OCI-LY7 (cell line): ENCODE measurements at regions not wholly inside any gene's neighbourhood (a gene's known extent, or its start where the extent isn't known, plus 50 kb on each side); places are given as distances from the start of the nearest gene placed in this dataset.

ENCODE experiments used
- CTCF ChIP-seq: fragments of 200-600 bp; sonication (generic); conservative IDR thresholded peaks from 2 replicates; pipeline ENCODE4 v1.5.1; 2014; ENCODE audit warnings: mild to moderate bottlenecking, antibody characterized with exemption, low read length, moderate library complexity, mixed read lengths
- EZH2phosphoT487 ChIP-seq: fragments of 200-600 bp; sonication (generic); IDR thresholded peaks from 2 replicates; pipeline ENCODE4 v1.6.1; 2018; ENCODE audit warnings: low read depth, borderline replicate concordance, mild to moderate bottlenecking, mixed run types, antibody characterized with exemption, low read length, moderate library complexity, mixed read lengths

GRCh38 chr20:24769878-24770627 is 179.0 kb upstream of the CST7 start:
- TF ChIP-seq CTCF (no peak), EZH2phosphoT487 (no peak)
